Peyer's patch (tissue), 4 donors: ENCODE measurements at regions not wholly inside any gene's neighbourhood (a gene's known extent, or its start where the extent isn't known, plus 50 kb on each side); places are given as distances from the start of the nearest gene placed in this dataset.

Experiments used
- CTCF ChIP-seq, 6 experiments: fragments of 450-650 bp in 4 of 6; fragments of 200-600 bp in 2 of 6; sonication (generic) in 1 of 6; IDR thresholded peaks; one replicate each; pipeline ENCODE4 v1.5.1; 2017 to 2019; ENCODE audit warnings: antibody characterized with exemption in 6 of 6, mild to moderate bottlenecking in 3 of 6, moderate library complexity in 1 of 6
- POLR2A ChIP-seq, 2 donors: fragments of 450-650 bp; IDR thresholded peaks; one replicate each; pipeline ENCODE4 v1.5.1; 2017; ENCODE audit warnings: antibody characterized with exemption in 2 of 2, mild to moderate bottlenecking in 2 of 2, moderate library complexity in 2 of 2

- no peak for TF ChIP-seq POLR2A (IDR thresholded peaks at IDR 0.05)
- no peak for TF ChIP-seq CTCF (IDR thresholded peaks at IDR 0.05)
Observed at GRCh38 chr5:33343676-33344327, 97.0 kb upstream of the TARS1 start.
